DOHH2 (cell line): ENCODE measurements at regions not wholly inside any gene's neighbourhood (a gene's known extent, or its start where the extent isn't known, plus 50 kb on each side); places are given as distances from the start of the nearest gene placed in this dataset.

Experiments used
- H3F3A ChIP-seq: fragments of 200-600 bp; sonication (generic), shearing (Covaris generic); 2 replicates; pipeline ENCODE4 v1.6.0; 2016; ENCODE audit warnings: antibody characterized with exemption, mild to moderate bottlenecking; ENCODE audit not compliant: control insufficient read depth, insufficient read depth
- H3K27ac ChIP-seq: fragments of 200-600 bp; sonication (generic); 2 replicates; pipeline ENCODE4 v1.5.1; 2014; ENCODE audit warnings: low read depth, mild to moderate bottlenecking, low read length, moderate library complexity
- H3K27me3 ChIP-seq: fragments of 200-600 bp; sonication (generic); 2 replicates; pipeline ENCODE4 v1.6.1; 2014; ENCODE audit warnings: mild to moderate bottlenecking, low read length, mixed read lengths; ENCODE audit not compliant: control insufficient read depth
- H3K36me3 ChIP-seq: fragments of 200-600 bp; sonication (generic); 2 replicates; pipeline ENCODE4 v1.6.1; 2014; ENCODE audit warnings: mild to moderate bottlenecking, low read length, moderate library complexity, mixed read lengths; ENCODE audit not compliant: control insufficient read depth
- H3K4me1 ChIP-seq: fragments of 200-600 bp; sonication (generic); 2 replicates; pipeline ENCODE4 v1.6.1; 2014; ENCODE audit warnings: mild to moderate bottlenecking, low read length, mixed read lengths; ENCODE audit not compliant: control insufficient read depth
- H3K4me2 ChIP-seq: fragments of 200-600 bp; sonication (generic); 2 replicates; pipeline ENCODE4 v1.6.0; 2014; ENCODE audit warnings: mild to moderate bottlenecking, low read length, moderate library complexity
- H3K4me3 ChIP-seq: fragments of 200-600 bp; sonication (generic); 2 replicates; pipeline ENCODE4 v1.5.1; 2014; ENCODE audit warnings: mild to moderate bottlenecking, low read length, mixed read lengths
- H3K79me2 ChIP-seq: fragments of 200-600 bp; sonication (generic); 2 replicates; pipeline ENCODE4 v1.6.1; 2014; ENCODE audit warnings: mild to moderate bottlenecking, low read length, mixed read lengths; ENCODE audit not compliant: control insufficient read depth
- H3K9me2 ChIP-seq: fragments of 200-600 bp; sonication (generic); replicated peaks from 2 replicates; pipeline ENCODE4 v1.6.1; 2014; ENCODE audit warnings: mild to moderate bottlenecking, low read length, mixed read lengths; ENCODE audit not compliant: control insufficient read depth
- H3K9me3 ChIP-seq: fragments of 200-600 bp; sonication (generic); 2 replicates; pipeline ENCODE4 v1.6.1; 2014; ENCODE audit warnings: antibody characterized with exemption, low read length, mixed read lengths; ENCODE audit not compliant: control insufficient read depth, insufficient read depth
- H4K20me1 ChIP-seq: fragments of 200-600 bp; sonication (generic); 2 replicates; pipeline ENCODE4 v1.6.0; 2014; ENCODE audit warnings: low read depth, mild to moderate bottlenecking, antibody characterized with exemption, low read length, moderate library complexity; ENCODE audit not compliant: control insufficient read depth, insufficient read depth
- CTCF ChIP-seq: fragments of 200-600 bp; sonication (generic); IDR thresholded peaks from one replicate; pipeline ENCODE4 v1.5.1; 2014; ENCODE audit warnings: antibody characterized with exemption, mild to moderate bottlenecking, low read depth, low read length; ENCODE audit not compliant: poor library complexity, severe bottlenecking
- EZH2phosphoT487 ChIP-seq: fragments of 200-600 bp; sonication (generic); IDR thresholded peaks from 2 replicates; pipeline ENCODE4 v1.6.1; 2017; ENCODE audit warnings: borderline replicate concordance, mild to moderate bottlenecking, antibody characterized with exemption, low read length, moderate library complexity, mixed read lengths

GRCh38 chr2:224104668-224105386, 65.7 kb upstream of the SERPINE2 start:
- H3K79me2 ChIP-seq: no peaks in the 10 kb centered on the region
- no peak overlapping the region for H3K4me2 ChIP-seq

GRCh38 chr2:224103651-224104050, 64.6 kb upstream of the SERPINE2 start:
- H3K27ac ChIP-seq: no peak overlapping the region
- no peaks in the 10 kb centered on the region for H3K9me2 ChIP-seq
- no peaks in the 10 kb centered on the region for H3K79me2 ChIP-seq
- no peaks in the 10 kb centered on the region for H4K20me1 ChIP-seq
- no peaks in the 10 kb centered on the region for H3K9me3 ChIP-seq
- H3K4me3 ChIP-seq: no peak overlapping the region
- no peak for TF ChIP-seq CTCF
- TF ChIP-seq EZH2phosphoT487: no peak
- H3K4me1 ChIP-seq: no peaks in the 10 kb centered on the region
- no peaks in the 10 kb centered on the region for H3F3A ChIP-seq
- no peak overlapping the region for H3K4me2 ChIP-seq
- H3K27me3 ChIP-seq: no peaks in the 10 kb centered on the region
- H3K36me3 ChIP-seq: no peaks in the 10 kb centered on the region

More at GRCh38 chr2:224104668-224105386, 65.7 kb upstream of the SERPINE2 start:
- no peaks in the 10 kb centered on the region for H3F3A ChIP-seq
- H3K27me3 ChIP-seq: no peaks in the 10 kb centered on the region
- H3K27ac ChIP-seq: no peak overlapping the region
- no peaks in the 10 kb centered on the region for H3K9me2 ChIP-seq
- no peak overlapping the region for H3K4me3 ChIP-seq
- no peaks in the 10 kb centered on the region for H4K20me1 ChIP-seq
- no peaks in the 10 kb centered on the region for H3K9me3 ChIP-seq
- TF ChIP-seq EZH2phosphoT487: no peak
- TF ChIP-seq CTCF: no peak
- H3K4me1 ChIP-seq: no peaks in the 10 kb centered on the region
- no peaks in the 10 kb centered on the region for H3K36me3 ChIP-seq

- no peaks in the 10 kb centered on the region for H3K79me2 ChIP-seq
- H3K27me3 ChIP-seq: no peaks in the 10 kb centered on the region
- H3K4me3 ChIP-seq: no peak overlapping the region
- no peak overlapping the region for H3K27ac ChIP-seq
- H4K20me1 ChIP-seq: no peaks in the 10 kb centered on the region
- no peaks in the 10 kb centered on the region for H3K36me3 ChIP-seq
- no peaks in the 10 kb centered on the region for H3K9me2 ChIP-seq
- TF ChIP-seq EZH2phosphoT487 (no peak), CTCF (no peak)
- no peaks in the 10 kb centered on the region for H3K4me1 ChIP-seq
- no peaks in the 10 kb centered on the region for H3F3A ChIP-seq
- H3K9me3 ChIP-seq: no peaks in the 10 kb centered on the region
- no peak overlapping the region for H3K4me2 ChIP-seq
These were observed 63.9 kb upstream of the SERPINE2 start for GRCh38 chr2:224102991-224103390.
